ENCODE measurements at regions not wholly inside any gene's neighbourhood (a gene's known extent, or its start where the extent isn't known, plus 50 kb on each side); places are given as distances from the start of the nearest gene placed in this dataset.

DNA sequence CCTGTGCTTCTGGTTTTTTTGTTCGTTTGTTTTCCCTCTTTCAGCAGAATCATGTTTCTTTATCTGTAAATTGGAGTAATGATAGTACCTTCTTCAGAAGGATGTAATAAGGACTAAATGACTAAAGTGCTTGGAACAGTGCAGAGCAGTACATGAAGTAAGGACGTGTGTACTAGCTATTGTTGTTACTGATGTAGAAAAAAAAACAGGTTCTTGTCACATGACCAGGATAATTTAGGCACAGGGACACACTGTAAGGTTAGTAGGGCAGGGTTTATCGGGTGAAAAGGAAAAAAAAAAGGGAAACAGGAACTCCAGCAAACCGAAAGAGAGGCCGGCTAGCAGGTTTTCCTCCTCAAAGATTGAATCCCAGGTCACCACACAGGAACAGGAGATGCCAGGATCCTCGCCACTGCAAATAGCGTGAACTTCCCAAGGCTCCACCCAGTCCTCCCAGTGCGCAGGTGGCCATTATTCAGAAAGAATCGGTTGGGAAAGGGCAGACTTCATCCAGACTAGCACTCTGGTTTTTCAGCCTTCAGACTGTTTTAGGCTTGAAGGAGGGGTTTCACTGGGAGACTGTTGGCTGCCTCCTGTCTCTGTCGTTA, 63.8 kb upstream of the PRRC2C start:
- TF ChIP-seq, protein P1, sequence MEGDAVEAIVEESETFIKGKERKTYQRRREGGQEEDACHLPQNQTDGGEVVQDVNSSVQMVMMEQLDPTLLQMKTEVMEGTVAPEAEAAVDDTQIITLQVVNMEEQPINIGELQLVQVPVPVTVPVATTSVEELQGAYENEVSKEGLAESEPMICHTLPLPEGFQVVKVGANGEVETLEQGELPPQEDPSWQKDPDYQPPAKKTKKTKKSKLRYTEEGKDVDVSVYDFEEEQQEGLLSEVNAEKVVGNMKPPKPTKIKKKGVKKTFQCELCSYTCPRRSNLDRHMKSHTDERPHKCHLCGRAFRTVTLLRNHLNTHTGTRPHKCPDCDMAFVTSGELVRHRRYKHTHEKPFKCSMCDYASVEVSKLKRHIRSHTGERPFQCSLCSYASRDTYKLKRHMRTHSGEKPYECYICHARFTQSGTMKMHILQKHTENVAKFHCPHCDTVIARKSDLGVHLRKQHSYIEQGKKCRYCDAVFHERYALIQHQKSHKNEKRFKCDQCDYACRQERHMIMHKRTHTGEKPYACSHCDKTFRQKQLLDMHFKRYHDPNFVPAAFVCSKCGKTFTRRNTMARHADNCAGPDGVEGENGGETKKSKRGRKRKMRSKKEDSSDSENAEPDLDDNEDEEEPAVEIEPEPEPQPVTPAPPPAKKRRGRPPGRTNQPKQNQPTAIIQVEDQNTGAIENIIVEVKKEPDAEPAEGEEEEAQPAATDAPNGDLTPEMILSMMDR (IDR thresholded peaks at IDR 0.05), result no peak
- TF ChIP-seq EP300 (IDR thresholded peaks at IDR 0.05), result no peak

Data from stomach (tissue), 4 donors.